Glutamatergic neuron (in vitro differentiated cells): ENCODE measurements at regions not wholly inside any gene's neighbourhood (a gene's known extent, or its start where the extent isn't known, plus 50 kb on each side); places are given as distances from the start of the nearest gene placed in this dataset.
A peak's percentile ranks its signal among the peaks of the same experiment; 100 is the strongest.

Experiments
- DNase-seq: peaks from one replicate; pipeline ENCODE4 v3.0.0; 2022
- H3K27ac Mint-ChIP-seq: one replicate; pipeline ENCODE4 v1.8.0; 2020; ENCODE audit warnings: mild to moderate bottlenecking, mixed read lengths, inconsistent platforms; ENCODE audit not compliant: unreplicated experiment
- H3K27me3 Mint-ChIP-seq: one replicate; pipeline ENCODE4 v1.8.0; 2020; ENCODE audit warnings: mild to moderate bottlenecking, moderate library complexity, mixed read lengths, inconsistent platforms; ENCODE audit not compliant: unreplicated experiment
- H3K36me3 Mint-ChIP-seq: one replicate; pipeline ENCODE4 v1.8.0; 2020; ENCODE audit warnings: mild to moderate bottlenecking, mixed read lengths, inconsistent platforms; ENCODE audit not compliant: unreplicated experiment
- H3K4me1 Mint-ChIP-seq: one replicate; pipeline ENCODE4 v1.8.0; 2020; ENCODE audit warnings: mild to moderate bottlenecking, low read depth, mixed read lengths, inconsistent platforms; ENCODE audit not compliant: unreplicated experiment
- H3K4me3 Mint-ChIP-seq: one replicate; pipeline ENCODE4 v1.8.0; 2020; ENCODE audit warnings: mild to moderate bottlenecking, mixed read lengths, inconsistent platforms; ENCODE audit not compliant: unreplicated experiment
- H3K9me3 Mint-ChIP-seq: one replicate; pipeline ENCODE4 v1.8.0; 2020; ENCODE audit warnings: mild to moderate bottlenecking, moderate library complexity, mixed read lengths, inconsistent platforms; ENCODE audit not compliant: unreplicated experiment
- TF ChIP-seq, protein P1 (sequence below): fragments of 200-600 bp; sonication (generic); IDR thresholded peaks from one replicate; pipeline ENCODE4 v1.5.0; 2021; ENCODE audit not compliant: partially characterized antibody, unreplicated experiment

DNA sequence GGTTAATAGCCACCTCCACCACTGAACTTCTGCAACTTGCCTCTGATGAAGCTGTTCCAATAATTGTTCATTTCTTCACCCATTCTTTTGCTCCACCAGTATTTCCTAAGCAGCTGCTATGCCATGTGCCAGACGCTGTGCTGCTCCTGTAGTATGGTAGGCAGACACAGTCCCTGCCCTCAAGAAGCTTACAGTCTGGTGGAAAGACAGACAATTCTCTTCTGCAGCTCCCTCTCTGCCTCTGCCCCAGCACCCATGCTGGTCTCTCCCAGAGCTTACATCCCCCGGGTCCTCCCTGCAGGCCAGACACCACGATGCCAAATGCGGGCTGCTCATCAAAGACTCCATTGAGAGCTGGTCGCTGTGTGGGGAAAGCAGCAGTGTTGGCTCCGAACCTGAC, 111.6 kb upstream of the ESRRB start:
- TF ChIP-seq, protein P1, sequence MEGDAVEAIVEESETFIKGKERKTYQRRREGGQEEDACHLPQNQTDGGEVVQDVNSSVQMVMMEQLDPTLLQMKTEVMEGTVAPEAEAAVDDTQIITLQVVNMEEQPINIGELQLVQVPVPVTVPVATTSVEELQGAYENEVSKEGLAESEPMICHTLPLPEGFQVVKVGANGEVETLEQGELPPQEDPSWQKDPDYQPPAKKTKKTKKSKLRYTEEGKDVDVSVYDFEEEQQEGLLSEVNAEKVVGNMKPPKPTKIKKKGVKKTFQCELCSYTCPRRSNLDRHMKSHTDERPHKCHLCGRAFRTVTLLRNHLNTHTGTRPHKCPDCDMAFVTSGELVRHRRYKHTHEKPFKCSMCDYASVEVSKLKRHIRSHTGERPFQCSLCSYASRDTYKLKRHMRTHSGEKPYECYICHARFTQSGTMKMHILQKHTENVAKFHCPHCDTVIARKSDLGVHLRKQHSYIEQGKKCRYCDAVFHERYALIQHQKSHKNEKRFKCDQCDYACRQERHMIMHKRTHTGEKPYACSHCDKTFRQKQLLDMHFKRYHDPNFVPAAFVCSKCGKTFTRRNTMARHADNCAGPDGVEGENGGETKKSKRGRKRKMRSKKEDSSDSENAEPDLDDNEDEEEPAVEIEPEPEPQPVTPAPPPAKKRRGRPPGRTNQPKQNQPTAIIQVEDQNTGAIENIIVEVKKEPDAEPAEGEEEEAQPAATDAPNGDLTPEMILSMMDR = no peak
- DNase-seq = no peak
- peaks cover 5% of the 10 kb centered on the region for H3K9me3 Mint-ChIP-seq
- no peak overlapping the region for H3K4me3 Mint-ChIP-seq
- peaks cover 2% of the 10 kb centered on the region for H3K27me3 Mint-ChIP-seq
- H3K36me3 Mint-ChIP-seq = peaks cover 9% of the 10 kb centered on the region
- no peaks in the 10 kb centered on the region for H3K4me1 Mint-ChIP-seq
- no peak overlapping the region for H3K27ac Mint-ChIP-seq

DNA sequence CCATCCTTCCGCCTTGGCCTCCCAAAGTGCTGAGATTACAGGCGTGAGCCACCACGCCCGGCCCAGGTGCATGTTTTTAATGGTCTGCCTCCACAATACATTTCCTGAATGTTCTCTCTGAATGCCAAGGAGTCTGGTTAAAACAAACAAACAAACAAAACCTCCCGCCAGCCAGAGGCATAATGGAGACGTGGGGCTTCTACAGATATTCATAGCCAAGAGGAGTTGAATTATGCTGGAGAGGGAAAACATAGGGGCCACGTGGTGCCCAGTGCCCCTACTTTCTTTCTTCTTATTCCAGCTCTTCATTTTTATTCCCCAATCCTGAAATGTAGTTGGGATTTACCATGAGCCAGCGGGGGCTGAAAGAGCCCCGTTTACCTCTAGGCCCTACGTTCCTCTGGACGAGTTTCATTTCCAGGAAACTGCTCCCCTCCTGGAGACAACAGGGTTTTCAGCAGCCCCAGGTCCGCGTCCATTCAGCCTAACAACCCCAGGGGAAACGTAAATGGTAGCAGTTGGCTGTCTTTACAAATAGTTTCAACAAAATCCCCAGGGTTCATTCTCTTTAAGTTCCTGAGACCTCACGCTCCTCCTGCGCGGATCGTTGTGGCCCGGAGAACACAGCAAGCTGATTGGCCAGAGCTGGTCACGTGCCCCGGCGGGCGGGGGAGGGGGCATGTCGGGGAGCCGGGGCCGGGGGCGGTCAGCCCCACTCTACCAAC, 108.5 kb upstream of the ESRRB start:
- TF ChIP-seq, protein P1 = no peak
- no peaks in the 10 kb centered on the region for H3K4me1 Mint-ChIP-seq
- H3K27ac Mint-ChIP-seq = no peak overlapping the region
- peaks cover 5% of the 10 kb centered on the region for H3K36me3 Mint-ChIP-seq
- peaks cover 5% of the 10 kb centered on the region for H3K27me3 Mint-ChIP-seq
- H3K9me3 Mint-ChIP-seq = peaks cover 8% of the 10 kb centered on the region
- DNase-seq = peak; percentile 47
- H3K4me3 Mint-ChIP-seq = peak overlapping the region; percentile 14

DNA sequence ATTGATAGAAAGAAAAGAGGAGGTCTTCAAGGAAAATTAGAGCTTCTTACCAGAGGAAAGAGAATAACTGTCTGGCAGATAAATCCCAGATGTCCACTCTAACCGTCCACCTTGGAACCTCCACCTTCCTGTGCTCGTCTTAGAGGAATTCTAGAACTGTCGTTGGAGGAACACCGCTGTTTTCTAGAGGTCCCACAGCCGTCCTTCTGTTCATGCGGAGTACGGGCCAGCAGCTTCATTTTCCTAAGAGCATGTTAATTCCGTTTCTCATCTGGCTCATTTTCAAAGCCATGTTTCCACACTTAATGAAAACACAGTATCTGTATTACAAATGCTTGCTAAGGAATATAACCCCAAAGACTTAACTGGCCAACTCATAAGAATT, 107.9 kb upstream of the ESRRB start:
- Mint-ChIP-seq H3K9me3 (peaks cover 8% of the 10 kb centered on the region), H3K27me3 (peaks cover 5% of the 10 kb centered on the region), H3K36me3 (peaks cover 4% of the 10 kb centered on the region), H3K4me1 (no peaks in the 10 kb centered on the region), H3K4me3 (no peak overlapping the region), H3K27ac (no peak overlapping the region)
- TF ChIP-seq, protein P1 = no peak
- DNase-seq = no peak

DNA sequence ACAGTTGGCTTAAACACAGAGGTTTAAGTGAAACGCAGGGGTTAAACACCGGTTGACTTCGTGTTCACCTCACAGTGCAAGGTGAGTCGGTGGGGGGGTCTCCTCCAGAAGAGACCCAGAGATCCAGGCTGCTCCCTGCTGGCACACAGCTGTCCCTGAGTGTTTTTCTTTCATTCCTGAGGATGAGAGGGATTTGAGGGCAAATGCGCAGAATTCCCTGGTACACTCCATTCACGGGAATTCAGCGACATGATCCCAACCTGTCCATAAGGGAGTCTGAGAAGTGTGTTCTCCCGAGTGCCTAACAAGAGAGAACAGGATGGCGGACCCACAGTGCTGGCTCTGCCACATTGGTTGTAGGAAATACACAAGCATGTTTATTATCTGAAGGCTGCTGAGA, 107.2 kb upstream of the ESRRB start:
- Mint-ChIP-seq H3K27me3 (peaks cover 5% of the 10 kb centered on the region), H3K9me3 (peaks cover 5% of the 10 kb centered on the region), H3K36me3 (no peaks in the 10 kb centered on the region), H3K4me1 (no peaks in the 10 kb centered on the region), H3K27ac (no peak overlapping the region), H3K4me3 (no peak overlapping the region)
- DNase-seq = no peak
- TF ChIP-seq, protein P1 = no peak

DNA sequence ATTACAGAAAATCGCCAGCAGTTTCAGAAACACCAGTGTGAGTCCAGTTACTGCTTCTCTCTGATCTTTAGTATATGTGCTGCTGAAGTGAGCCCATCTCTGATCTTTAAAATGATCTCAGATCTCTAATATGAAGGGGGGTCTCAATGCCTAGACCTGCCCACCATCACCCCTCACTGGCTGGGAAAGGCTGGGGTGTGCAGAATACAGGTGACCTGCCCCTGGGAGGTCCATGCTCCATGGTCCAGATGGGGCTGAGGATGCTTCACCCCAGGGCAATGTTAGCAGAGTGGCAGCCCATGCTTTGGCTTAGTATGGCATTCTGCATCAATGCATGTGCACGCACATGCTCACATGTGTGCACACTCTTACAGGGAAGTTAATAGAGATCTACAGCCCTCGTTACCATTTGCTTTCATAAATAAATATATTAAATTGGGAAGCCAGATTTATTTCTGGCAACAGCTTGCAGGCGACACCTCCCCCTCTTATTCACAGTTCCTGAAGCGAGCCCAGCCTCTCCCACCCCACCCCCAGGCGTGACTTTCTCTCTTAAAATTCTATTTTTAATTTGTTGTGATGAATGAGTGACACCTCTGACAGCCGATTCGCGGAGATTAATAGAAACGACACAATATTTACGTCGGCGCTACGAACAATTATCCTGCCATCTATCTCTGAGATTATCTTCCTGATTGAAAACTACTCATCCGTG, 104.7 kb upstream of the ESRRB start:
- no peak overlapping the region for H3K4me3 Mint-ChIP-seq
- TF ChIP-seq, protein P1 = no peak
- peaks cover 4% of the 10 kb centered on the region for H3K27me3 Mint-ChIP-seq
- no peak overlapping the region for H3K27ac Mint-ChIP-seq
- no peak for DNase-seq
- peaks cover 4% of the 10 kb centered on the region for H3K9me3 Mint-ChIP-seq
- H3K4me1 Mint-ChIP-seq = no peaks in the 10 kb centered on the region
- no peaks in the 10 kb centered on the region for H3K36me3 Mint-ChIP-seq
